HG03097 (cell line): ENCODE measurements at regions not wholly inside any gene's neighbourhood (a gene's known extent, or its start where the extent isn't known, plus 50 kb on each side); places are given as distances from the start of the nearest gene placed in this dataset.

Experiments used
- ATAC-seq: cut with Tn5 transposase; IDR thresholded peaks from one replicate; pipeline ENCODE4 v1.9.1; 2021; ENCODE audit not compliant: unreplicated experiment, low FRiP score

- no peak for ATAC-seq
Measured at GRCh38 chr15:69954666-69955065, 143.1 kb downstream of the TLE3 start.

GRCh38 chr15:69955240-69955894 is 142.3 kb downstream of the TLE3 start:
- ATAC-seq = no peak

DNA sequence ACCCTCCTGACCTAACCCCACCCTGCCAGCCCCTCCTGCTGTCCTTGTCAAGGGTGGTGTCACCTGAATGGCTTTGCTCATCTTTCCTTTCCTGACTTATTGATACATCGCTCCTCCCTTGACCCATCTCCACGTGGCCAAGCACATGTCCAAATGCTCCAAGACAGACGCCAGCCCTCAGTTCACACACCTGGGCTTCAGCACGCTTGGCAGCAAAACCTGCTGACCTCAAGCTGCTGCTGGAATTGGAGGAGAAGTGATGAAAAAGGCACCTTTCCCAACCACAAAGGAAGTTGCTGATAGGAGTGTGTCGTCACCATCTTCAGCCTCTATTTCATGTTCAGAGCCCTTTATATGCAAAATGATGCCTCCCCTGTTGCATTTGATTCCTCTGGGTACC is 141.3 kb downstream of the TLE3 start:
- no peak for ATAC-seq

DNA sequence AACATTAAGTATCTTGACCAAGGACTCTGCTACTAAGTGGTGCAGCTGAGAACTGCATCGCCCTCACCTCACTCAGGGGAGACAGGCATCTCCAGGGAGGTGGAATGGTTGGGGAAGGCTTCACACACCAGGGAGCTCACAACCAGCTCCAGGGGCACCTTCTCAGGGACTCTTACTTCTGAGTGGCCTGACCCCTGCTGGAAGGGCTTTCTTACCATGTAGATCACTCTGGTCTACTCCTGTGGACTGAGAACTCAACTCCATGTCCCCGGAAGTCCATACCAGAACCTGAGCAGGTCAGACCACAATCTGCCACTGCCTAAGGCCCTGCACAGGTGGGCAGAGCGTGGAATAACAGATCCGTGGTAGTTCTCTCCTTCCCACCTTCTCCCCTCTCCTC is 140.5 kb downstream of the TLE3 start:
- ATAC-seq = no peak

GRCh38 chr15:69958496-69959084 is 139.1 kb downstream of the TLE3 start:
- no peak for ATAC-seq

GRCh38 chr15:69962561-69962960 is 135.2 kb downstream of the TLE3 start:
- ATAC-seq = no peak

GRCh38 chr15:69963385-69963784 is 134.3 kb downstream of the TLE3 start:
- ATAC-seq = no peak

DNA sequence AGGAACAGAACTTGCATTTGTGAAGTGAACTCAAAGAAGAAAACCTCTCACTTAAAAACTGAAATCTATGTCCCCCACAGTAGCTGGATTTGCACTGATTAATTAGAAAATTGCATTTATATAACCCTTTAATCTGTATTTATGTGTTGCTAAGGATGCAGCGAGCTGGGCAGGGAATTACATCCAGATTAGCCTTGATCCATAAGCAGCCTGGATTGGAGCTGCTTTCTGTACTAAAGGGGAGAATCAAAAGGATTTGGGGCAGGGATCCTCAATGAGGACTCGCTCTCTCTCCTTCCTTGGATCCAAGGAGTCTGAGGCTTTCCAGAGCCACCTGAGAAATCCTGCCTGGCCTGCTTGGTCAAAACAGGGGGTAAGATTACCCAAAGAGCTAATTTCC is 125.9 kb downstream of the TLE3 start:
- ATAC-seq = no peak

- no peak for ATAC-seq
Measured at GRCh38 chr15:69972436-69972835, 125.3 kb downstream of the TLE3 start.

GRCh38 chr15:69973102-69973714 is 124.5 kb downstream of the TLE3 start:
- ATAC-seq = no peak

GRCh38 chr15:69973880-69974279 is 123.8 kb downstream of the TLE3 start:
- no peak for ATAC-seq

DNA sequence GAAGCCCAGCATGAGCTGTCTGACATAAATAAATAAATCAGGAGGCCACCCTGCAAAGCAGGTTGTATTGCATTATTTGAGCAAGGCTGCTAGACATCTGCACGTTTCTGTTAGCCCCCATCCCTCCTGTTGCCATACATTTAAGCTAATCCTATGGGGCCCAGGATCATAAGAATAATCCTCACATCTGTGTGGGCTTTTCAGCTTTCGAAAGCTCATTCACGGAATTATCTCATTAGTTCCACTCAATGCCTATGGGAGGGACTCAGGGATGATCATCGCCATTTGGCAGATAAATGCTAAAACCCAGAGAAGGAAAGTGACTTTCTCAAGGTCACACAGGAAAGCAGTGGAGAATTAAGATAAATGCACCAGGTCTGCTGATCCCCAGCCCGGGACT is 123.4 kb downstream of the TLE3 start:
- ATAC-seq = no peak

DNA sequence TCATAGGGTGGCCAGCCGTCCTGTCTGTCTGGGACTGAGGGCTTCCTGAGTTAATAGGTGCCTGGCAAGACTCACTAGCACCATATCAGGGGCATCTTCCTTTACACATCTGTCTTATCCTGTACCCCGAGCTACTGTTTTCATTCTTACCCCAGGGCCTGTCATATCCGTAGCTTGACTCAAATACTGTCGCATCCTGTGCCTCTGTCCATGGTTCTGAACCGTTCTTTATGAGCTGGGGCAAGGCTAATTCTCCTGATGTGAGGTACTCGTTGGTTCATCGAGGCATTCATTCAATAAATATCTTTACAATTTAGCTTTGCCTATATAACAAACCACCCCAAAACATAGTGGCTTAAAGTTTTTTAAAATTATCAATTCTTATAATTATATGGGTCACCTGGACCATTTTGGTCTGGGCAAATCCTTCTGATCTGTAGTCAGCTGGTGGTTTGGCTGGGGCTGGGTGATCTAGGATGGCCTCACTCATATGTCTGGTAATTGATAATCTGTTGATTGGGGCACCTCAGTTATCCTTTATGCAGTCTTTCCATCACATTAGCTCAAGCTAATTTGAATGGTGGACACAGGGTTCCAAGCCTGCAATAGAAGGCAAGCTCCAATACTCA is 121.2 kb downstream of the TLE3 start:
- ATAC-seq = no peak

GRCh38 chr15:69978603-69979002 is 119.1 kb downstream of the TLE3 start:
- ATAC-seq = no peak

- no peak for ATAC-seq
Measured at GRCh38 chr15:69979262-69979661, 118.5 kb downstream of the TLE3 start.

DNA sequence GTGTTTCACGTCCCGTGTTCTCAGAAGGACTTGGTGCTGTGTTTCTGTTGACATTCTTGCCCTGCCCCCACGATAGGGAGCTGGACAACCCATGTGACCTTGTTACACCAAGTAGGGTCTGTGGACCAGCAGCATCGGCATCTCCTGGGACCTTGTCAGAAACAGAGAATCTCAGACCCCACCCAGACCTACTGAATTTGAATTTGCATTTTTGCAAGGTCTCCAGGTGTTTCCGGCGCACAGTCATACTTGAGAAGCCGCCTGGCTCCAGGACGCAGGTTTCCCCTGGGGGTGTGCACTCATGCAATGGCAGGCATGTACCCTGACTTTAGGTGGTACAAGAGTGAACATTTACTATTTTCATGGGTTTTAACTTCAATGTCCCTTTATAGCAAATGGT is 117.9 kb downstream of the TLE3 start:
- ATAC-seq = peak; percentile 86

- no peak for ATAC-seq
Measured at GRCh38 chr15:69980341-69981059, 117.2 kb downstream of the TLE3 start.

- ATAC-seq = no peak
Measured at GRCh38 chr15:69982037-69982436, 115.7 kb downstream of the TLE3 start.

DNA sequence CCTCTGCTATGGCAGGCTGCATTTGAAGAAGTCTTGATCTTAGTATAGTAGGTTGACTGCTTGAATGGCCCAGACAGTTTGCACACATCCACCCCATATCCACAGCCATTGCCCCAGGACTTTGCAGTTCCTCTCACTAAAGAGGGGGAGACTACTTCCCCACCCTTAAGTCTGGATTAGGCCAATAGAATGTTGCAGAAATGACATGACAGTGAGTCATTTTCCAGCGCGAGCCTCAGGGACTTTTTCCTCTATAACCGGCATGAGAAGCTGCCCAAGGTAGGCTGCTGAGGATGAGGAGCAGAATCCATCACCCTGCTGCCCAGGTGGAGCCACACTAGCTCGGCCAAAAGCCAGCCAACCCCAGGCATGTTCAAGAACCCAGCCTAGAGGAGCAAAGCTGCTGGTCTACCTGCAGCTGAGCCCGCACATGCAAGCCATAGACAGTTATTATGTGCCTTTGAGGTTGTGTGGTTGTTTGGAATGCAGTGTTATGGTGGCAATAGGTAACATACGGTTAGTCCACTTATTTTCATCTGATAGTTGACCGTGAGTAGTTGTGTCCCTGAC is 113.9 kb downstream of the TLE3 start:
- no peak for ATAC-seq

GRCh38 chr15:69987492-69988489 is 109.9 kb downstream of the TLE3 start:
- ATAC-seq = no peak
